Spleen (tissue), 11 donors: ENCODE measurements at regions not wholly inside any gene's neighbourhood (a gene's known extent, or its start where the extent isn't known, plus 50 kb on each side); places are given as distances from the start of the nearest gene placed in this dataset.

Experiments used
- DNase-seq: peaks from one replicate; pipeline ENCODE4 v3.0.0-alpha.2; 2020
- H3K27ac ChIP-seq, 8 donors: fragments of 200-600 bp; sonication (generic) in 7 of 8; 1 replicate in 4 of 8; 2 replicates in 4 of 8; pipeline versions ENCODE4 v1.5.0 to v1.8.0; 2016 to 2021; ENCODE audit warnings: inconsistent platforms in 4 of 8, mild to moderate bottlenecking in 4 of 8, moderate library complexity in 1 of 8
- H3K27me3 ChIP-seq, 7 donors: fragments of 200-600 bp; sonication (generic) in 6 of 7; replicated peaks in 1 of 7; 1 replicate in 4 of 7; 2 replicates in 3 of 7; pipeline versions ENCODE4 v1.5.0 to v1.8.0; 2016 to 2021; ENCODE audit warnings: inconsistent platforms in 3 of 7, mild to moderate bottlenecking in 1 of 7
- H3K36me3 ChIP-seq, 6 donors: fragments of 200-600 bp; sonication (generic) in 5 of 6; 1 replicate in 4 of 6; 2 replicates in 2 of 6; pipeline versions ENCODE4 v1.5.0 to v1.8.0; 2016 to 2021; ENCODE audit warnings: inconsistent platforms in 2 of 6
- H3K4me1 ChIP-seq, 6 donors: fragments of 200-600 bp; sonication (generic) in 5 of 6; 1 replicate in 3 of 6; 2 replicates in 3 of 6; pipeline versions ENCODE4 v1.5.0 to v1.8.0; 2016 to 2021; ENCODE audit warnings: inconsistent platforms in 3 of 6
- H3K4me3 ChIP-seq, 8 donors: fragments of 200-600 bp; sonication (generic) in 7 of 8; 1 replicate in 4 of 8; 2 replicates in 4 of 8; pipeline versions ENCODE4 v1.5.0 to v1.8.0; 2016 to 2021; ENCODE audit warnings: inconsistent platforms in 4 of 8, mild to moderate bottlenecking in 4 of 8, moderate library complexity in 2 of 8
- H3K9me3 ChIP-seq, 8 donors: fragments of 200-600 bp; sonication (generic) in 7 of 8; 1 replicate in 4 of 8; 2 replicates in 4 of 8; pipeline versions ENCODE4 v1.5.0 to v1.8.0; 2016 to 2021; ENCODE audit warnings: inconsistent platforms in 4 of 8
- POLR2A ChIP-seq, 3 donors: fragments of 450-650 bp; IDR thresholded peaks; one replicate each; pipeline ENCODE4 v1.5.1; 2017; ENCODE audit warnings: antibody characterized with exemption in 3 of 3, mild to moderate bottlenecking in 1 of 3
- POLR2AphosphoS5 ChIP-seq, 3 donors: sonication (generic); formaldehyde crosslinking; IDR thresholded peaks; one replicate each; pipeline ENCODE4 v1.5.1; 2017; ENCODE audit warnings: antibody characterized with exemption in 3 of 3
- WGBS, 5 donors: extraction: QIAGEN DNeasy Blood & Tissue Kit in 3 of 5; methylation state at CpG; one replicate each; pipeline versions ENCODE4 v1.1.5 to v1.1.7; 2013 to 2018; 5-methylcytosine and 5-hydroxymethylcytosine counted together
- intact Hi-C: fragments of 100-400 bp; cut with DNase I; formaldehyde crosslinking; loops from one replicate; pipeline ENCODE4 v1.15.0; 2023; ENCODE audit warnings: low total_unique reads
- TF ChIP-seq, protein P1 (sequence below), 11 experiments: fragments of 200-600 bp in 7 of 11; fragments of 450-650 bp in 4 of 11; sonication (generic) in 4 of 11; IDR thresholded peaks in 8 of 11; conservative IDR thresholded peaks in 3 of 11; 1 replicate in 7 of 11; 2 replicates in 4 of 11; pipeline versions ENCODE4 v1.4.0 to v1.8.0; 2016 to 2021; ENCODE audit warnings: antibody characterized with exemption in 11 of 11, inconsistent platforms in 4 of 11, mild to moderate bottlenecking in 1 of 11
- donor health status: healthy with polysubstance abuse.
- donor health status: DM: no; HTN: no; CAD: no; lungs with moderate emphysema.
- donor health status: DM: no; HTN: no; CAD: no.
- donor health status: Bipolar disorder and iron deficiency.
- donor health status: healthy.
- donor health status: DM: no; HTN: no; CAD: no.
- donor health status: DM: yes; HTN: yes; CAD: no.

DNA sequence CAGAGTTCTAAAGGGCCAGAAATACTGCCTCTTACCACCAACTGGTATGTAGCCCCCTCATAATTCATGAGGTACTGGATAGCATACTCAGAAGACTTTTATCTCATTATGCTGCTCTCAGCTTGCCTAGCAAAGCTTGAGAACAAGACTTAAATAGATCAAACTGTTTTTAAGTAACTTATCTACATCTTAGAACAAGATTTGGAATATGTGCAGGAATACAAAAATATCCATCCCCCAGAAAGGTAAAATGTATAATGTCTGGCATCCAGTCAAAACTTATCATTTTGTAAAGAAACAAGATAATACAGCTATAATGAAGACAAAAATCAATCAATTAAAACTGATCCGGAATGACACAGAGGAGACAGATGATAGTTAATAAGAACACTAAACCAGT lies 400.4 kb upstream of the TGFBR2 start:
- Histone ChIP-seq H3K9me3 (no peaks in the 10 kb centered on the region), H3K27ac (no peak overlapping the region), H3K4me3 (no peak overlapping the region), H3K36me3 (no peaks in the 10 kb centered on the region), H3K27me3 (no peaks in the 10 kb centered on the region), H3K4me1 (peaks cover 0 to 7% (median 3%) of the 10 kb centered on the region in 6 donors)
- TF ChIP-seq, protein P1, sequence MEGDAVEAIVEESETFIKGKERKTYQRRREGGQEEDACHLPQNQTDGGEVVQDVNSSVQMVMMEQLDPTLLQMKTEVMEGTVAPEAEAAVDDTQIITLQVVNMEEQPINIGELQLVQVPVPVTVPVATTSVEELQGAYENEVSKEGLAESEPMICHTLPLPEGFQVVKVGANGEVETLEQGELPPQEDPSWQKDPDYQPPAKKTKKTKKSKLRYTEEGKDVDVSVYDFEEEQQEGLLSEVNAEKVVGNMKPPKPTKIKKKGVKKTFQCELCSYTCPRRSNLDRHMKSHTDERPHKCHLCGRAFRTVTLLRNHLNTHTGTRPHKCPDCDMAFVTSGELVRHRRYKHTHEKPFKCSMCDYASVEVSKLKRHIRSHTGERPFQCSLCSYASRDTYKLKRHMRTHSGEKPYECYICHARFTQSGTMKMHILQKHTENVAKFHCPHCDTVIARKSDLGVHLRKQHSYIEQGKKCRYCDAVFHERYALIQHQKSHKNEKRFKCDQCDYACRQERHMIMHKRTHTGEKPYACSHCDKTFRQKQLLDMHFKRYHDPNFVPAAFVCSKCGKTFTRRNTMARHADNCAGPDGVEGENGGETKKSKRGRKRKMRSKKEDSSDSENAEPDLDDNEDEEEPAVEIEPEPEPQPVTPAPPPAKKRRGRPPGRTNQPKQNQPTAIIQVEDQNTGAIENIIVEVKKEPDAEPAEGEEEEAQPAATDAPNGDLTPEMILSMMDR (IDR thresholded peaks at IDR 0.05 in 8 of 11, conservative IDR thresholded peaks at IDR 0.05 in 3 of 11) = no peak
- TF ChIP-seq POLR2A (IDR thresholded peaks at IDR 0.05) (no peak), POLR2AphosphoS5 (IDR thresholded peaks at IDR 0.05) (no peak)
- 91 to 98% (median 98%) methylated on average over 1 of the region's 1 CpG for WGBS, 5 donors
- intact Hi-C loops = no loop called here
- no peak for DNase-seq

DNA sequence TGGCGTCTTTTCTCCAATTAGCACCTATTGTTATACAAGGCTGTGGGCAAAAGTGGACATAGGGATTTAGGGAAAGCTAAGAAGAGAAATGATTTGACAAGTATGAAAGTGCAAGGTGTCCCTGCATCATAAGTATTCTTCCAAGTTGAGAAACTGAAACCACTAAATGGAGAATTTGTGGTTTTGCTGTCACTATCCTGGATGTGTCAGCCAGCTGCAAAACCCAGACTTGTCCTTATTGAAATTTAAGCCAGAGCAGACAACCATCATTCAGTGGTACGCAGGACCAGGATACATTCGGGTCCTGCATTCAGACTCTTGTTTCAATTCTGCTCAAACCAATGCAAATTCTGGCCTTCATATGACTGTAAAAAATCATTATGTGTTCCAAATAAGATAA lies 384.8 kb upstream of the TGFBR2 start:
- Histone ChIP-seq H3K36me3 (no peaks in the 10 kb centered on the region), H3K27ac (no peak overlapping the region), H3K4me3 (no peak overlapping the region), H3K27me3 (no peaks in the 10 kb centered on the region), H3K9me3 (peaks cover 0 to under 1% (median 0%) of the 10 kb centered on the region in 8 donors), H3K4me1 (peaks cover 0 to 10% (median 7%) of the 10 kb centered on the region in 6 donors)
- 57 to 75% (median 67%) methylated on average over 3 of the region's 3 CpGs for WGBS, 5 donors
- DNase-seq = no peak
- TF ChIP-seq POLR2AphosphoS5 (IDR thresholded peaks at IDR 0.05) (no peak), POLR2A (IDR thresholded peaks at IDR 0.05) (no peak)
- TF ChIP-seq, protein P1 (IDR thresholded peaks at IDR 0.05 in 8 of 11, conservative IDR thresholded peaks at IDR 0.05 in 3 of 11) = no peak
- intact Hi-C loops = no loop called here

DNA sequence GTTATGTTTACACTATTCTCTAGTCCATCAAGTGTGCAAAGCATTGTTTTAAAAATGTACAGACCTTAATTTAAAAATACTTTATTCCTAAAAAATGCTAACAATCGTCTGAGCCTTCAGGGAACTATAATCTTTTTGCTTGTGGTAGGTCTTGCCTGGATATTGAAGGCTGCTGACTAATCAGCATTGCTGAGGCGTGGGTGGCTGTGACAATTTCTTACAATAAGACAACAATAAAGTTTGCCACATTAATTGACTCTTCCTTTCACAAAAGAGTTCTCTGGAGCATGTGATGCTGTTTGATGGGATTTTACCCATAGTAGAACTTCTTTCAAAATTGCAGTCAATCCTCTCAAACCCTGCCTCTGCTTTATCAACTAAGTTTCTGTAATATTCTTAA lies 384.0 kb upstream of the TGFBR2 start:
- no peak overlapping the region for H3K4me3 ChIP-seq
- H3K9me3 ChIP-seq = no peaks in the 10 kb centered on the region
- H3K27me3 ChIP-seq = no peaks in the 10 kb centered on the region
- no peak for DNase-seq
- H3K27ac ChIP-seq = no peak overlapping the region
- intact Hi-C loops = no loop called here
- WGBS, 5 donors = 70 to 85% (median 80%) methylated on average over 2 of the region's 2 CpGs
- TF ChIP-seq POLR2AphosphoS5 (IDR thresholded peaks at IDR 0.05) (no peak), POLR2A (IDR thresholded peaks at IDR 0.05) (no peak)
- TF ChIP-seq, protein P1 (IDR thresholded peaks at IDR 0.05 in 8 of 11, conservative IDR thresholded peaks at IDR 0.05 in 3 of 11) = no peak
- H3K4me1 ChIP-seq = peaks cover 0 to 17% (median 11%) of the 10 kb centered on the region in 6 donors
- no peaks in the 10 kb centered on the region for H3K36me3 ChIP-seq

DNA sequence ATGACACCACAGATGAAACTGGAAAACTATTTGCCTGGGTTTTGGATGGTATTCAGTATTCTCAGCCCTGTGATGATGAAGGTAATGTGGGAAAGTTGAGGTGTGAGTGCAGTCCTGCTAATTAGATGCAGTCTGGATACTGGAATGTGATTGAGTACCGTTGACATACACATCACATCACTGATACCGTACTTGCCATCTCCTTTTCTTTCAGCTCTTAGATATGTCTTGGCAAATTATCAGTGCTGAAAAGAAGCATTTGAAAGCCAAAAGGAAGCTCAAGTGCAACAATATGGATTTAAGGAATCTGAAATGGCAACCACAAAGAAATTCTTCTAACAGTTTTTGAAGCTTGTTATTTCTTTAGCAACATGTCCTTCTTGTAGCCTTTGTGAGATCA lies 381.4 kb upstream of the TGFBR2 start:
- Histone ChIP-seq H3K9me3 (no peaks in the 10 kb centered on the region), H3K27ac (no peak overlapping the region), H3K36me3 (no peaks in the 10 kb centered on the region), H3K27me3 (no peaks in the 10 kb centered on the region), H3K4me3 (no peak overlapping the region), H3K4me1 (peaks cover 0 to 27% (median 14%) of the 10 kb centered on the region in 6 donors)
- intact Hi-C loops = no loop called here
- TF ChIP-seq POLR2A (IDR thresholded peaks at IDR 0.05) (no peak), POLR2AphosphoS5 (IDR thresholded peaks at IDR 0.05) (no peak)
- TF ChIP-seq, protein P1 (IDR thresholded peaks at IDR 0.05 in 8 of 11, conservative IDR thresholded peaks at IDR 0.05 in 3 of 11) = no peak
- DNase-seq = no peak
- whole genome bisulfite sequencing, 5 donors = 88 to 99% (median 96%) methylated on average over 2 of the region's 2 CpGs
